Eye (tissue), 1 donor: ENCODE measurements at regions not wholly inside any gene's neighbourhood (a gene's known extent, or its start where the extent isn't known, plus 50 kb on each side); places are given as distances from the start of the nearest gene placed in this dataset.
"Not testable (repeated sequence)": the region's sequence is repeated elsewhere in the genome, so short reads cannot be mapped to it uniquely, and the experiment has no call there.

Source experiments
- DNase-seq: peaks from one replicate; pipeline ENCODE4 v3.0.0-alpha.2; 2015

DNA sequence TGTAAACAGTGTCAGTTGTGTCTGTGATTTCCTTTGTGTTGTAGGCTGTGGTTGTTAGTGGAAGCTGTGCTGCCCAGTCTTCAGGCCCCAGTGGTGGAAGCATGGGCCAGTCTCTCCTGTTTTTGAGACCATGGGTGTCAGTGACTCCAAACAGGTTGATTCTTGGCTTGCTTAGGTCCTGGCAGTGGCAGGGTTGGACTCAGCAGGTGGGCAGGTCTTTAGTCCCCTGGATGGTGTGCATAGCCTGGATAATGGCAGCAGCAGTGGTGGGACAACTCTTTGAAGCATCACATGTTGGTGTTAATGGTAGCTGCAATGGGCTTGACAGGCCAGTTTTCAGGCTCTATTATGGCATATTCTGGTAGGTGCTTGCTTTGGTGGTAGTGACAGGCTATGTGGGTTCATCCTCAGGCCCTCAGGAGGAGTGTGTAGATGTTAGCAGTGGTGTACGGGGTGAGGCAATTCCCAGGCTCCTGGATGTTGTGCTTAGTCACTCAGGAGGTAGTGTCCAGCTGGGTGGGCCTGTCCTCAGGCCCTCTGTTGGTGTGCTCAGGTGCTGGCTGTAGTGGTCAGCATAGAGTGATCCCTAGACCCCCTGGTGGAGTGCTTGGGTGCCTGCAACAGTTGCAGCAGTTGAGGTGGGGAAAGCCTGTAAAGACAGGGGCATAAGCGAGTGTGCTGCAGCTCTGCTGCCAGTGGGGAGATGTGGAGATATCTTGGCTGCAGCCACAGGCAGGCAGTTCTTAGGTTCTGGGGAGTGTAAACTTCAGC, 596.7 kb downstream of the PDCD6IP start:
- no peak for DNase-seq

DNA sequence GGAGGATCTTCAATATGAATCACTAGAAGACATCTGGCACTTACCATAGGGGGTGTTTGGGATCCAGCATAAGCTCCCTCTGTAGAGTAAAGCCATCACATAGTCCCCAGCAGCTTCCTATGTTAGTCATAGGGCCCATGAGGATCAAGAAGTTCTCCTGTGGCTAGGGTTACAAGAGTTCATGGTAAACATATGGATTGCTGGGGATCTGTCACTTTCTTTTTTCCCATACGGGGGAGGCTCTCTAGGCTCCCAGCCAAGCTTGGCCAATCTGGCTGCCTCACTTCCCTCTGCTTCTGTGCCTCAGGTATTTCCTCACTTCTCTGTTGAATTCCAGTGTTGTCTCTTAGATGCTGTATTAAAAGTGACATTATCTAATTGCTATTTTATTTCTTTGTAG, 597.9 kb downstream of the PDCD6IP start:
- no peak for DNase-seq

DNA sequence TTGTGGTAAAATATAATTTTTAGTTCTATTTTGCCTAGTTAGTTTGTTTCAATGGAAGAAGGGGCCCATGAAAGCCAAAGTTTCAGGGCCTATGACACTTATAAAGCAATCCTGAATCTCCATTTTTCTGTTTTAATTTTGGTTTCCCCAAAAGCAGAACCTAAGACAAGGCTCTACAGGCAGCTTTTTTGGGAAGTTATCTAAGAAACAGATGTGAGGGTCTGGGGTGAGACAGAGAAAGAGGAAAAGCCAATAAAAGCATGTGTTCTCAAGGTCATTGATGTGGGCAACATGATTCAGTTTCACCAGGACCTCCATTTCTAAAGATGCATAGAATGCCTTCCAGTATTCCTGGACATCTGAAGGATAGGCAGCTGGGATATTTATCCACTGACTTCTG, 598.5 kb downstream of the PDCD6IP start:
- DNase-seq: no peak

DNA sequence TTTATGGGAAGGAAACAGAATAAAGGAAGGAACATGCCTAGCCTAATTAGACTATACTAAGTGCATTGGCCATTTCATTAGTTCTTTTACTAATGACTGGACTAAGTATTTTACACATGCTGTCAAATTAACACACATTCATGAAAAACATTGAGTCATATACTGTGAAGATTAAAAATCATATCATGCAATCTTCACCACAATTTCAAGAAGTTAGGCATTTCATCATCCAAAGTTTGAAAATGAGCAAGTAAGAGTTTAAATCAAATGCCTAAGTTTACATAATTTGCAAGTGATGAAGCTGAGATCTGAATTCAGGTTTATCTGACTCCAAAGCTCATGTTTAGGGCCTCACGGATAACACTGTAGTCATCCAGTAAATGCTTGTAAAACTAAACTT, 601.0 kb downstream of the PDCD6IP start:
- no peak for DNase-seq

DNA sequence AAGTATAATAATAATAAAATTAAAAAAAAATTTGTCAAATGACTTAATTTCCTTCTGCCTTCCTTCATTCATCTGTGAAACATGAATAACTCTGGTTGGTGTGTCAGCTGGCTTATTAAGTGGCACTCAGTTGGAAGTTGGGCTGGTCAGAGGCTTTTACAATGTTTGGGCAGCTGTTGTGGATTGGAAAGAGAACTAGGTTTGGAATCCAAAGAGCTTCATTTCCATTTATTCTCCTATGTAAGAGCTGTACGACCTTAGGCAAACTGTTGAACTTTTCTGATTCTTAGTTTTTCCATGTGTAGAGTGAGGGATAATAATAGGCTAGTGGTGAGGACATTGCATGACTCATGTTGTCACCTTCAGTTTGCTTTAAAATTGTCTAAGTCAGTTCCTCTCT, 606.7 kb downstream of the PDCD6IP start:
- DNase-seq: no peak

DNA sequence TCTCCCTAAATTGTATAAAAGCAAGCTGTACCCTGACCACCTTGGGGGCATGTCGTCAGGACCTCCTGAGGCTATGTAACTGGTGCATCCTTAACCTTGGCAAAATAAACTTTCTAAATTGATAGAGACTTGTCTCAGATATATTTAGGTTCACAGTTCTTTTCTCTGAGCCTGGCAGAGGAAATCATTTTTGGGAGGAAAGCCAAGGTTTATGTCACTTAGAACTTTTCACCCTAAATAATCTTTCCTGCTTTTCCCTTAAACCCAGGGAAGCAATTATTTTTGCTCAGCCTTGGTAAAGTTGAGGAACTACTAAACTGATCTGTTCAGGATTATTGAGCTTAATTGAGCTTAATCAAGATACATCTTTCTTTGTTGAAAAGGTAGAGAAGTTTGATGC, 608.9 kb downstream of the PDCD6IP start:
- DNase-seq: no peak

DNA sequence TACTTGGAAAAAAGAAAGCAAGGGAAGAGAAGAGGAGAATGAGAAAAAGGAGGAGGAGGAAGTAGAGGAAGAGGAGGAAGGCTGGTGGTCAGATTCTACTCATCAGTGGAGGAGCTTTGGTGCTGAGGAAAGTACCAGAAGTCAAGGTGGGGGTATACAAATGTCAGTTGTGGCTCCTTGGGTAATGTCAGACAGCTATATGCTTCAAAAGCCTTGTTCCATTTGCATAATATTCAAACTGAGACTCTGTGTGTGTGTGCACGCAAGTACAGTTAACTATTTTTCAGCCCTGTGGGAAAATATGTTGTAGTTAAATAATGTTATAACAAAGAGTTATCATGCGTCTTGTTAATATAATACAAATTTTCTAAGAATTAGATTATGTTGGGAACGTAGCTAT, 609.7 kb downstream of the PDCD6IP start:
- DNase-seq: no peak

DNA sequence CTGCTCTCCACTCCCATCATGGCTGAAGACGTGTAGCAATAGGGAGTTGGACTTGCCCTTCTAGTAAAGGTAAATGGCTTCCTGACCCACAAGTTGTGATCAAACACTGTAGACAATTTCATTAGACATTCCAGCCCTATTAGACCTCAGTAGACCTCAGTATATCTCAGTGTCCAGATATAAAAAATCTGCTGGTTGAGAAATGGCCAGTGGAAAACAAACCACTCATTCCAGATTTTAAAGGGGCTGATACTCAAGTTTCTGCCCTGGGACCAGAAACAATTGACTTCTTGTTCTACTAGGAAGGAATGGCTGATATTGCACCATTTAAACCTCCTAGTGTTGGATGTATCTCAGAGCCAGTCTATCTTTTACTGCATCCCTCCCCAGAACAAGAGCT, 613.2 kb downstream of the PDCD6IP start:
- no peak for DNase-seq

DNA sequence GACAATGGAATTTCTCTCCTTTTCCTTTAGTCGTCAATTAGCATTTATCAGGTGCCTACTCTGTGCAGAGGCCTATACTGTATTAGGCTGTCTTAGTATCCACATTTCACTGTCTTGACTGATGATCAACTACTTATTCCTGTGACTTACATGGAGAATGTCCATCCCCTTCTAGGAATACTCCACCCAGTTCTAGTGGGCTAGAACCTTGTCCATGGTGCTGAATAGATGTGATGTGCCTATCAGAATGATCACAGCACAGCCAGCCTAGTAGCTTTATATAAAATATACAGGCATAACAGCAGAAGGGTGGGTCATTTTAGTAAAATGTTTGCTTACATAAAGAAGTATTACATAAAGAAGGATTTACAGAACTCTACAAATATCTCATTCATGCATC, 621.4 kb downstream of the PDCD6IP start:
- DNase-seq: peak; percentile 57

DNA sequence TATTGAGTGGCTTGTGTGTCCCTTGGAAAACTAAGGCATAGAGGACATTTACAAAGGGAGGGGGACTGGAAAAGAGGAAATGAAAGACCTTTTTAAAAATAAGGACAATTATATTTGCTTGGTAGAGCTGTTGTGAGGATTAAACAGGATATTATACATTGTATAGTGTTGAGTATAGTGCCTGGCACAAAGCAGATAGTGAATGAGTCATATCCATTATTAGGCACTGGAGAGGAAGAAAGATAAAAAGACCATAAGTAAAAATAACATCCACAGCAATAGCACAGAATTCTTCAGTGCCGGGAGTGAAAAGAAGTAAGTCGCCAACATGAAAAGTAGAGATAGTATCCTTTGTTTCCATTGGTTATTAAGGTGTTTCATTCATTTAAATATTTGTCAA, 623.3 kb downstream of the PDCD6IP start:
- no peak for DNase-seq

DNA sequence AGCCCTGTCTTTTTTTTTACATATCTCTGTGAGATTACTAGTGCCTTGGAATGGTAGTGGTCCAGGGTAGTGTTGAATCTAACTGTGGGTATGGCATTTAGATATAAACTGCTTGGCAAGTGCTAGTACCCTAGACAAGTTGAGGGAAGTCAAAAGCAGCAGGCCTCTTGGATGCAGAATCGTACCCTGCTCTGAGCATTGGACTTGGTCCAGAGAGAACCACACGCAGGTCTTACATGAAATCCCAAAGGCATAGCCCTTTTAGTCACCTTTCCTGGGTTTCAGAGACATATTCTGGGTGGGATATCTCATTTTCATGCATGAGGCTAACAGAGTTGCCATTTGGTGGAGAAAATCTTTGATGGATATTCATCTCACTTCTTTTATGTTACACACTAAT, 641.4 kb downstream of the PDCD6IP start:
- DNase-seq: no peak

DNA sequence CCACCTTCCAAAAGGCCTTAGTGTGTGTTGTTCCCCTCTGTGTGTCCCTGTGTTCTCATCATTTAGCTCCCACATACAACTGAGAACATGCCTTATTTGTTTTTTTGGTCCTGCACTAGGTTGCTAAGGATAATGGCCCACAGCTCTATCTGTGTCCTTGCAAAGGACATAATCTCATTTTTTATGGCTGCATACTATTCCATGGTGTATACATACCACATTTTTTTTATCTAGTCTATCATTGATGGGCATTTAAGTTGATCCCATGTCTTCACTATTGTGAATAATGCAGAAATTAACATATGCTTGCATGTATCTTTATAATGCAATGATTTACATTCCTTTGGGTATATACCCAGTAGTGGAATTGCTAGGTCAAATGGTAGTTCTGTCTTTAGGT, 645.7 kb downstream of the PDCD6IP start:
- DNase-seq: no peak

DNA sequence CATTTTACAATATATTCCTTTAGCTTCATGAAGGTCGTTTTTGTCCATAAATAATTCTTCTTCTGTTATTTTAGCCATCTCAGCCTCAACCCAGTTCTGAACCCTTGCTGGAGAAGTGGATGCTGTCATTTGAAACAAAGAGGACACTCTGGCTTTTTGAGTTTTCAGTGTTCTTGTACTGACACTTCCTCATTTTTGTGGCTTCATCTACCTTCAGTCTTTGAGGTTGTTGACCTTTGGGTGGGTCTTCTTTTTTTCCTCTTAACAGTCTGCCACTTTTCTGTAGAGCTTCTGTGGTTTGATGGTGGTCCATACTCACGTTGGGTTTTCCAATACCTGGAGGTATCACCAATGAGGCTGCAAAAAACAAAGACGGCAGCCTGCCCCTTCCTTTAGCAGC, 650.9 kb downstream of the PDCD6IP start:
- DNase-seq: no peak

DNA sequence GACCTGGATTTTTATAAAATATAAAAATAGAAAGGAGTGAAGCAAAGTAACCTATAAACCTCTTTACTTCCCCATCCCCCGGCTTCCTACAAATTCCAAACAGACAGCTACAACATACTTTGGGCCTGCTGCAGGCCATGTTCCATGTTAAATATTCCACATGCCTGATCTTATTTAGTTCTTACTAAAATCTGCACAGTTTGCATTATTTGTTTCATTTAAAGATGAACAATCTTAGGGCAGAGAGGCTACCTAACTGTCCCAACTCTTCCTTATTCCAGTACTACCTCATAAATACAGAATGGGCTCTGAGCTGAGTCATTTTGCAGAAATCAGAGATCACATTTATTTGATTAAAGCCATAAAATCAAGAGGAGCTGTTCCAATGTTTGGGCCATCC, 665.0 kb downstream of the PDCD6IP start:
- no peak for DNase-seq

DNA sequence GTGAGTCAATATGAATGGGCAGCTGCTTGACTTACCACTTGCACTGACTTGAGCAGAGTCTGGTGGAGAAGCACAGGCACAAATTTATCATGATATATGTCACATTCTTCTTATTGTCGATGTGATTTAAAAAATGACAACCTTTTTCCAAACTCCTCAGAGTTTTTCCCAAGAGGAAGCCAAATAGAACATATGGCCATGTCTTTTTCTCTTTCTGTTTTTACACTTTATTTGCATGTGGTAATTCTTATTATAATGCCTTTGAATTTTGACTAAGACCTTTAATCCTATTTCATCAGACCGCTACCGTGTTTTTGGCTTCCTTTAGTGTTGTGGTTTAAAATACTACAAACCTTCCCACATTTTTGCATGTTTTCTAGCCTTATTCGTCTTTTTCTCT, 666.2 kb downstream of the PDCD6IP start:
- DNase-seq: no peak

DNA sequence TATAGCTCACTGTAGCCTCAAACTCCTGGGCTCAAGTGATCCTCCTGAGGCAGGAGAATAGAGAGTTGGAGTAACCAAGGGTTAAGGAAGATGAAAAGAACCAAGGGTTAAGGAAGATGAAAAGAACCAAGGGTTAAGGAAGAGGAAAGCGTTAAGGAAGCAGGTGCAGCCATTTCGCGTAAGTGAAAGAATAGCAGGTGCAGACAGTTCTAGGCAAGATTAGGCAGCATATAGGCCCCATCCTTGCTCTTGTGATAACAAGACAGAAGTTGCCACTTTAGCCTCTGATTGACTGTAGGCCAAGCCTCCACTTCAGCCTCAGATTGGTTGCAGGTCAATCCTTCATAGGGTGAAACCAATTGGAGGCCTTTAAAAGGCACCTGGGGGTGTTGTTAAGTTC, 677.4 kb downstream of the PDCD6IP start:
- no peak for DNase-seq

DNA sequence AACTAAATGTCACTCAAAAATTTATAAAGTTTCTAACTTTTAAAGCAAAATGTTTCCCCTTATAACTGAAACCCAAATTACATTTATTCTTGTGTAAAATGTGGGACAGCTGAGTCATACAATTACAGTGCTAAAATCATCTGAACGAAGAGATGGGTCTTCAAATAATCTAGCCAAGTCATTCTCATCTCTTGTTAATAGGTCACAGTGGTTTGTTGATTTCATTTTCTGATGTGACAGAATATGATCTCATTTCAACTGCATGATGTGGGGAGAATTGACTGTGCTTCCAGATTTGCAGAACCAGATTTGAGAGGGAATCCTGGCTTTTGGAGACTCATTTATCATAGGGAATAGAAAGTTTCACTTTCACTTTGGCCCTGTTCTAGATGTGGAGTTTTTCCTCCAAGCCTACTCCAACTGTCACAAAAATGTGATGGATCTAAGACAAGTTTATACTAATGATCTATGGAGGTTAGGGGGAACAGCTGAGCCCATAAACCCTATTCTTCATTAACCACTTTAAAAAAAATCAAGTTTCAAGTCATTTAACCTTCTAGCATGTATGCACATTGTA, 685.0 kb downstream of the PDCD6IP start:
- no peak for DNase-seq

DNA sequence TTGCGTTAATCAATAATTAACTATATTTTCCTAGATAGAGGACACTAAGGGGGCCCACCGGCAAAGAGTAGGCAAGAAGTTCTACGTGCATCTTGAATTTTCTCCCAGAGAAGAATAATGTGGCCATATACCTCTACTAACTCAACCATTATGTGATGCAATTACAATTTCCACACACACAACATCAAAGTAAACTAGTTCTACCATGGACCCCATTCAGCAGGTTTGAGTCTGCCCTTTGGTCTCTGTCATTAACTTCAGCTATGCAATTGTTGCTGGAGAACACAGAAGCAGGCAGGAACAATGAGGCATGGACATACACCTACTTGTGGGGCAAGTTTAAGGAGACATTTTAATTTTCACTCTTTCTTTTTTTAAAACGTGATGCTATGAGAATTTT, 705.9 kb downstream of the PDCD6IP start:
- no peak for DNase-seq

DNA sequence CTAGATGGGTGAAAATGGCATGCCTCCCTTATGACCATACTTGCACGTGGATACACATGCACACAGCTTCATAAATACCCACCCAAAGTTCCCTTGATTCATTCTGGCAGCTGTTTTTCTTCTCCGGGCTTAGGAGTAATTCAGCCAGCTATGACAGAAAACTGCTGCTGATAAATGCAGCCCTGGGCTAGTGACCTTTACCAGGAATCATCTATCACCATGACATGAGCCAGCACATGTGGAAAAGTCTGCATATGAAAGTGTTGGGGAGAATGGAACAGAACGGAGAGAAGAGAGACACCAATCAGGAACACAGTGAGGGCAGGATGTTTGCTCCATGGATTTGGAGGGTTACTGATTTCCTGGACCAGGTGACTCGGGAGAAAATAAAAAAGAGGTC, 706.3 kb downstream of the PDCD6IP start:
- peak; percentile 1 for DNase-seq

DNA sequence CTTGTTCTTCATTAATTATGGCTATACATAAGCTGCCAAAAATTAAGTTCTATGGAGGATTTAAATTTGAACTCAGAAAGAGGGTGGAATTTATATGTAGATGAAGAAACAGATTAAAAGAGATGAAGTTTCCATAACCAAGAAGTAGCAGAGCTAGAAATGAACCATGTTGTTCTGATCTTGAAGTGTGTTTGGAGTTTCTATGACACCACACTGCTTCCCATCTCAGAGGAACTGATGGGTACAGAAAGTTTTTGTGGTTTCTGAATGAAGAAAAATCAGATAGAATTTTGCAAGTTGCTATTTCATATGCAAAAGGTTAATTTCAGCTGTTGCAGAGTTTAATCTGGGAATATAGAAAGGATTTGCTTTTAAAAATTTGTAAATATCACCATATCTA, 710.3 kb downstream of the PDCD6IP start:
- no peak for DNase-seq

DNA sequence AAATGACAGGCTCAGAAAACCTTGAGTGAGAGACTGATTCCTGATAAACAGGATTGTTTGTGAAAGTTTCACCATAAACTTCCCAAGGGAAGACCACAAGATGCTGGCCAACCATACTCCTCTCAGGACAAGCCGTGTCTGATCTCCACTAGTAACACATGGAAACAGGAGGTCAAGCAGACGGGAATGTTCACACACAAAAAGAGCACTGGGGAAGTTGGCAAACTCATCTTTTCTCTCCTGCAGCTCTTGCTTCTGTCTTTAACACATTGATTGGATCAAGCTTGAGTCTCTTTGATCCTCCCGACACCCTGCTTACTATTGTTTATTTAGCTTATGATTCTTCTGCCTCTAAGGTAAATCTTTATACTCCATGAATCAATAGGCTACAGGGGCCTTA, 713.5 kb downstream of the PDCD6IP start:
- DNase-seq: no peak

DNA sequence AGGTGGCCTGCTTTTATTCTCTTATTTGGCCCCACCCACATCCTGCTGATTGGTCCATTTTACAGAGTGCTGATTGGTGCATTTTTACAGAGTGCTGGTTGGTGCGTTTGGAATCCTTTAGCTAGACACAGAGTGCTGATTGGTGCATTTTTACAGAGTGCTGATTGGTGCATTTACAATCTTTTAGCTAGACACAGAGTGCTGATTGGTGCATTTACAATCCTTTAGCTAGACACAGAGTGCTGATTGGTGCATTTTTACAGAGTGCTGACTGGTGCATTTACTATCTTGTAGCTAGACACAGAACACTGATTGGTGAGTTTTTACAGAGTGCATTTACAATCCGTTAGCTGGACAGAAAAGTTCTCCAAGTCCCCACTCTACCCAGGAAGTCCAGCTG, 720.6 kb downstream of the PDCD6IP start:
- not testable (repeated sequence) for DNase-seq

DNA sequence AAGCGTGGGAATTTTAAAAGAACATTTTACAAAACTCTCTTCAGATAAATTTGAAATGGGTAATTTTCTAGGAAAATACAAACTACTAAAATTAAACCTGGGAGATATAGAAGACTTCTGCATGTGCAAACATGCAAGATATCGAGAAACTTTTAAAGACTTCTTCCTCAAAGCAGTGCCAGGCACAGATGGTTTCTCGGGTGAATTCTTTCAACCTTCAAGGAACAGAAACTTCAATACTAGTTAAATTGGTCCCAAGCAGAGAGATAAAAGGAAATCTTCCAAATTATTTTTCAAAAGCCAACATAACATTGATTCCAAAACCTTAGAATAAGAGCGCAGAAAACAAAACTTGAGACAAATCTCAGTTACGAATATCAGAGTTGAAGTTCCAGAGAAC, 732.7 kb downstream of the PDCD6IP start:
- DNase-seq: no peak

DNA sequence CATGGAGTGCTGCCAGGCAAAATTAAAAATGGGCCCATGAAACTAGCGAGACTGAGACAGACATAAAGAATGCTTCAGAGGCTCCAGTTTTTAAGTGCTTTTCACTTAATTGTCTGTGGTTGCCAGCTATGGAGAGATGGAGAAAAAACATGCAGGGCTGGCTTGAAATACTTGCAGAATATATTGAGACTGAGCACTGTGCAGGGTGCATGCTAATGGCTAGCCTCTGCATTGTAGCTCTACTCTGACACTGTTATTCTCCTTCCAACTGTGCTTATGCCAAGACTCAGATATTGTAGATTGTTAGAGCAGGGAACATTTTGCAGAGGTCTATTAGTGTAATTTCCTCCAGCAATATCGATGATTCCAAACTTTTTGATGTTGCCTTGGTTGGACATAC, 735.0 kb downstream of the PDCD6IP start:
- no peak for DNase-seq

DNA sequence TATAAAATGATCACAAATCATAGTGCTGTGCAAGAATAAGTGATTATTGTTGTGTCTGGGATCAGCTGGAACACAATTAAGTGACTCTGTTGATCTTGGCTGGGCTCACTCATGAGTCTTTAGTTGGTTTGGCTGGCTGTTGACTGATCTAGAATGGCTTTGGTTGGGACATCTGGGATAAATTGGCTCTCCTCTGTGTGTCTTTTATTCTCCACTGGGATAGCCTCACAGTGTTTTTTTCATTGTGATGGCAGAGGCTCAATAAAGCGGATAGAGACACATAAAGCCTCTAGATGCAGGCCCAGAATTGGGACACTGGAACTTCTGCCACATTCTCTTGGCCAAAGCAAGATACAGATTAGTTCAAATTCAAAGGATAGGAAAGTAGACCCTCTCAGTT, 735.6 kb downstream of the PDCD6IP start:
- no peak for DNase-seq
